ENCODE measurements at regions not wholly inside any gene's neighbourhood (a gene's known extent, or its start where the extent isn't known, plus 50 kb on each side); places are given as distances from the start of the nearest gene placed in this dataset.

- Histone ChIP-seq H3K4me1 (ENCODE audit: control insufficient read depth in 2 of 2, insufficient read depth in 2 of 2, low read length in 2 of 2) (no peaks in the 10 kb centered on the region), H3K4me3 (ENCODE audit: low read length in 2 of 2) (no peak overlapping the region), H3K36me3 (ENCODE audit: control insufficient read depth in 2 of 2, insufficient read depth in 2 of 2, low read length in 1 of 2) (no peaks in the 10 kb centered on the region), H3K27me3 (ENCODE audit: control insufficient read depth in 2 of 2, insufficient read depth in 1 of 2, low read length in 1 of 2) (no peaks in the 10 kb centered on the region), H3K9me3 (ENCODE audit: control insufficient read depth in 2 of 2, insufficient read depth in 1 of 2, low read length in 1 of 2) (no peaks in the 10 kb centered on the region), H3K27ac (ENCODE audit: low read depth in 1 of 2, low read length in 1 of 2) (no peak overlapping the region)
- 44% methylated on average over 10 of the region's 10 CpGs for WGBS
- DNase-seq (ENCODE audit: low read depth in 6 of 9, low spot score in 9 of 9), result peak in 1 of 9 donors; percentile 9
Observed at GRCh38 chr16:73252446-73252845, 204.5 kb upstream of the ZFHX3 start.

- Histone ChIP-seq H3K27ac (ENCODE audit: low read depth in 1 of 2, low read length in 1 of 2) (no peak overlapping the region), H3K27me3 (ENCODE audit: control insufficient read depth in 2 of 2, insufficient read depth in 1 of 2, low read length in 1 of 2) (no peaks in the 10 kb centered on the region), H3K36me3 (ENCODE audit: control insufficient read depth in 2 of 2, insufficient read depth in 2 of 2, low read length in 1 of 2) (no peaks in the 10 kb centered on the region), H3K4me3 (ENCODE audit: low read length in 2 of 2) (no peak overlapping the region), H3K4me1 (ENCODE audit: control insufficient read depth in 2 of 2, insufficient read depth in 2 of 2, low read length in 2 of 2) (no peaks in the 10 kb centered on the region), H3K9me3 (ENCODE audit: control insufficient read depth in 2 of 2, insufficient read depth in 1 of 2, low read length in 1 of 2) (no peaks in the 10 kb centered on the region)
- no peak for DNase-seq (ENCODE audit: low read depth in 6 of 9, low spot score in 9 of 9)
- WGBS, result 94% methylated on average over 7 of the region's 7 CpGs
Observed at GRCh38 chr16:73251608-73252007, 203.7 kb upstream of the ZFHX3 start.

- no peak overlapping the region for H3K4me3 ChIP-seq (ENCODE audit: low read length in 2 of 2)
- DNase-seq (ENCODE audit: low read depth in 6 of 9, low spot score in 9 of 9), result no peak
- H3K36me3 ChIP-seq (ENCODE audit: control insufficient read depth in 2 of 2, insufficient read depth in 2 of 2, low read length in 1 of 2), result no peaks in the 10 kb centered on the region
- H3K27me3 ChIP-seq (ENCODE audit: control insufficient read depth in 2 of 2, insufficient read depth in 1 of 2, low read length in 1 of 2), result no peaks in the 10 kb centered on the region
- H3K9me3 ChIP-seq (ENCODE audit: control insufficient read depth in 2 of 2, insufficient read depth in 1 of 2, low read length in 1 of 2), result no peaks in the 10 kb centered on the region
- 98% methylated on average over 4 of the region's 4 CpGs for WGBS
- no peaks in the 10 kb centered on the region for H3K4me1 ChIP-seq (ENCODE audit: control insufficient read depth in 2 of 2, insufficient read depth in 2 of 2, low read length in 2 of 2)
- no peak overlapping the region for H3K27ac ChIP-seq (ENCODE audit: low read depth in 1 of 2, low read length in 1 of 2)
Observed at GRCh38 chr16:73248316-73248715, 200.4 kb upstream of the ZFHX3 start.

DNA sequence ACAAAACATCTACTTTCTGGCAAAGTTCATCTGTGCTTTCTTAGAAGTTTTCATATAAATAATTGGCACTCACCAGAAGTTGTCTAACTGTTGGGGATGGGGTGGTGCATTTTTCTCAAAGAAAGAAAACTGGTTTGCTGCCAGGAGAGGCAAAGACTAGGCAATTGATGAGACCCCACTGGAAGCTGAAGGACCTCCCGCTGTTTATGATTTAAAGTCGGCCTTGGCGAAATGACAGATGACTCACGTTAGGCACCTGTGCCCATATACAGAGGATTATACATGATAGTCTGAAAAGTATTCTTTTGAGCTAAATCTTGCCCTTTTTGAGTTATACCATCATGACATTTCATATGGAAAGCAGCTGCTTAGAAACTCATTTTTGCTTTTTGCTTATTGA, 193.0 kb upstream of the ZFHX3 start:
- Histone ChIP-seq H3K36me3 (ENCODE audit: control insufficient read depth in 2 of 2, insufficient read depth in 2 of 2, low read length in 1 of 2) (no peaks in the 10 kb centered on the region), H3K27me3 (ENCODE audit: control insufficient read depth in 2 of 2, insufficient read depth in 1 of 2, low read length in 1 of 2) (no peaks in the 10 kb centered on the region), H3K4me3 (ENCODE audit: low read length in 2 of 2) (no peak overlapping the region), H3K27ac (ENCODE audit: low read depth in 1 of 2, low read length in 1 of 2) (no peak overlapping the region), H3K4me1 (ENCODE audit: control insufficient read depth in 2 of 2, insufficient read depth in 2 of 2, low read length in 2 of 2) (no peaks in the 10 kb centered on the region), H3K9me3 (ENCODE audit: control insufficient read depth in 2 of 2, insufficient read depth in 1 of 2, low read length in 1 of 2) (no peaks in the 10 kb centered on the region)
- no peak for DNase-seq (ENCODE audit: low read depth in 6 of 9, low spot score in 9 of 9)
- 97% methylated on average over 4 of the region's 4 CpGs for WGBS

DNA sequence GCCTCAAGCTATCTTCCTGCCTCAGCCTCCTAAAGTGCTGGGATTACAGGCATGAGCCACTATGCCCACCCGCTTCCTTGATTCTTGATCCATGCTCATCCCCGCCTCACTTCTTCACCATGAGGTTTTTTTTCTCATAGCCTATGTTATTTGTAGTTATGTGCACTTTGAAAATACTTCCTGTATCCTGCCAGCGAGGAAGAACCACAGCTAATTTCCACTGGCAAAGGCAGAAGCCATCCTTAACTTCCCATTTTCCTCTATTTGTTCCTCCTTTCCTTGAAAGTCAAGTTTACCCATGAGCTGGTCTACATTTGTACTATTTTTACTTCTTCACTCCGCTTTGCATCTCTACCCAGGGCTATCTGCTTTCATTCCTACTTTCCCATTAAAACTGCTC, 189.7 kb upstream of the ZFHX3 start:
- H3K4me3 ChIP-seq (ENCODE audit: low read length in 2 of 2), result no peak overlapping the region
- H3K9me3 ChIP-seq (ENCODE audit: control insufficient read depth in 2 of 2, insufficient read depth in 1 of 2, low read length in 1 of 2), result no peaks in the 10 kb centered on the region
- no peak for DNase-seq (ENCODE audit: low read depth in 6 of 9, low spot score in 9 of 9)
- H3K27ac ChIP-seq (ENCODE audit: low read depth in 1 of 2, low read length in 1 of 2), result no peak overlapping the region
- no peaks in the 10 kb centered on the region for H3K36me3 ChIP-seq (ENCODE audit: control insufficient read depth in 2 of 2, insufficient read depth in 2 of 2, low read length in 1 of 2)
- no peaks in the 10 kb centered on the region for H3K4me1 ChIP-seq (ENCODE audit: control insufficient read depth in 2 of 2, insufficient read depth in 2 of 2, low read length in 2 of 2)
- WGBS, result 92% methylated on average over 4 of the region's 4 CpGs
- no peaks in the 10 kb centered on the region for H3K27me3 ChIP-seq (ENCODE audit: control insufficient read depth in 2 of 2, insufficient read depth in 1 of 2, low read length in 1 of 2)

DNA sequence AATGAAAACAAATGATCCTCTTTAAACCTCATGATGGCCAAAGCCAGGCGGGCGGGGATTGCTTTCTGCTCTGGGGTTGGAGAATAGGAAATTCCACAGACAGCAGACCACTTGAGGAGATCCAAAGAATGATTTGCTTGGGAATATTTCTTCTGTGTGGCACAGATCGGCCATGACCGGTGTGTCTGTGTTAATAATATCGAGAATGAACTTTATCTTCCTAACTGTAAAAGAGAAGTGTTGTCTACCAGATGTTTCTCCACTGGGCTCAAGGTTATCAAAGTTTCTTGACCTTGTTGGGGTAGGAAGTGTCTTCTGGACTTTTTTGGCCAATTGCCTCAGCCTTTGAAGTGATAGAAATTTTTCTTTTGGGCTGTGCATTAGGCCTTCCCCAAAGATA, 186.6 kb upstream of the ZFHX3 start:
- no peak for DNase-seq (ENCODE audit: low read depth in 6 of 9, low spot score in 9 of 9)
- H3K27ac ChIP-seq (ENCODE audit: low read depth in 1 of 2, low read length in 1 of 2), result no peak overlapping the region
- WGBS, result 98% methylated on average over 5 of the region's 5 CpGs
- no peaks in the 10 kb centered on the region for H3K36me3 ChIP-seq (ENCODE audit: control insufficient read depth in 2 of 2, insufficient read depth in 2 of 2, low read length in 1 of 2)
- no peak overlapping the region for H3K4me3 ChIP-seq (ENCODE audit: low read length in 2 of 2)
- H3K27me3 ChIP-seq (ENCODE audit: control insufficient read depth in 2 of 2, insufficient read depth in 1 of 2, low read length in 1 of 2), result no peaks in the 10 kb centered on the region
- no peaks in the 10 kb centered on the region for H3K9me3 ChIP-seq (ENCODE audit: control insufficient read depth in 2 of 2, insufficient read depth in 1 of 2, low read length in 1 of 2)
- H3K4me1 ChIP-seq (ENCODE audit: control insufficient read depth in 2 of 2, insufficient read depth in 2 of 2, low read length in 2 of 2), result no peaks in the 10 kb centered on the region

- no peaks in the 10 kb centered on the region for H3K27me3 ChIP-seq (ENCODE audit: control insufficient read depth in 2 of 2, insufficient read depth in 1 of 2, low read length in 1 of 2)
- H3K36me3 ChIP-seq (ENCODE audit: control insufficient read depth in 2 of 2, insufficient read depth in 2 of 2, low read length in 1 of 2), result no peaks in the 10 kb centered on the region
- no peaks in the 10 kb centered on the region for H3K4me1 ChIP-seq (ENCODE audit: control insufficient read depth in 2 of 2, insufficient read depth in 2 of 2, low read length in 2 of 2)
- no peak overlapping the region for H3K4me3 ChIP-seq (ENCODE audit: low read length in 2 of 2)
- H3K27ac ChIP-seq (ENCODE audit: low read depth in 1 of 2, low read length in 1 of 2), result no peak overlapping the region
- no peak for DNase-seq (ENCODE audit: low read depth in 6 of 9, low spot score in 9 of 9)
- WGBS, result 84% methylated on average over 11 of the region's 11 CpGs
- H3K9me3 ChIP-seq (ENCODE audit: control insufficient read depth in 2 of 2, insufficient read depth in 1 of 2, low read length in 1 of 2), result no peaks in the 10 kb centered on the region
Observed at GRCh38 chr16:73233846-73234424, 186.0 kb upstream of the ZFHX3 start.

GRCh38 chr16:73233329-73233765, 185.4 kb upstream of the ZFHX3 start:
- no peak overlapping the region for H3K27ac ChIP-seq (ENCODE audit: low read depth in 1 of 2, low read length in 1 of 2)
- WGBS, result 80% methylated on average over 5 of the region's 5 CpGs
- H3K27me3 ChIP-seq (ENCODE audit: control insufficient read depth in 2 of 2, insufficient read depth in 1 of 2, low read length in 1 of 2), result no peaks in the 10 kb centered on the region
- DNase-seq (ENCODE audit: low read depth in 6 of 9, low spot score in 9 of 9), result no peak
- H3K4me1 ChIP-seq (ENCODE audit: control insufficient read depth in 2 of 2, insufficient read depth in 2 of 2, low read length in 2 of 2), result no peaks in the 10 kb centered on the region
- no peaks in the 10 kb centered on the region for H3K9me3 ChIP-seq (ENCODE audit: control insufficient read depth in 2 of 2, insufficient read depth in 1 of 2, low read length in 1 of 2)
- no peak overlapping the region for H3K4me3 ChIP-seq (ENCODE audit: low read length in 2 of 2)
- no peaks in the 10 kb centered on the region for H3K36me3 ChIP-seq (ENCODE audit: control insufficient read depth in 2 of 2, insufficient read depth in 2 of 2, low read length in 1 of 2)

GRCh38 chr16:73232555-73233328, 184.8 kb upstream of the ZFHX3 start:
- Histone ChIP-seq H3K36me3 (ENCODE audit: control insufficient read depth in 2 of 2, insufficient read depth in 2 of 2, low read length in 1 of 2) (no peaks in the 10 kb centered on the region), H3K4me3 (ENCODE audit: low read length in 2 of 2) (no peak overlapping the region), H3K9me3 (ENCODE audit: control insufficient read depth in 2 of 2, insufficient read depth in 1 of 2, low read length in 1 of 2) (no peaks in the 10 kb centered on the region), H3K27ac (ENCODE audit: low read depth in 1 of 2, low read length in 1 of 2) (no peak overlapping the region), H3K4me1 (ENCODE audit: control insufficient read depth in 2 of 2, insufficient read depth in 2 of 2, low read length in 2 of 2) (no peaks in the 10 kb centered on the region), H3K27me3 (ENCODE audit: control insufficient read depth in 2 of 2, insufficient read depth in 1 of 2, low read length in 1 of 2) (no peaks in the 10 kb centered on the region)
- WGBS, result 91% methylated on average over 27 of the region's 27 CpGs
- DNase-seq (ENCODE audit: low read depth in 6 of 9, low spot score in 9 of 9), result no peak

All from thymus (tissue), 11 donors.